HCT116 (cell line): ENCODE measurements at regions not wholly inside any gene's neighbourhood (a gene's known extent, or its start where the extent isn't known, plus 50 kb on each side); places are given as distances from the start of the nearest gene placed in this dataset.

Source experiments
- ATAC-seq: fragments of 200-7000 bp; cut with Tn5 transposase; 2 replicates; pipeline ENCODE4 v1.9.1; 2020; ENCODE audit warnings: mild to moderate bottlenecking, moderate library complexity
- BruUV-seq: library from RNA; stranded (reverse); fragments of 400-500 nt; replicated peaks from 2 replicates; lab custom pipeline; 2021; lab: Mats Ljungman, UMichigan
- CTCF ChIA-PET: fragments of 300-600 bp; sonication (Branson Sonifier 250); formaldehyde crosslinking; loops from one replicate; lab custom pipeline; 2021; ENCODE audit warnings: antibody characterized with exemption; lab: Charles Lee
- POLR2A ChIA-PET: fragments of 300-600, 350-600 bp; sonication (Branson Sonifier 250); formaldehyde crosslinking; loops from one replicate; lab custom pipeline; 2021; ENCODE audit warnings: antibody characterized with exemption; lab: Charles Lee
- RAD21 ChIA-PET, 2 experiments: fragments of 300-600 bp; sonication (Branson Sonifier 250); formaldehyde crosslinking; loops; one replicate each; lab custom pipeline; 2023; ENCODE audit warnings: low total read pairs in 2 of 2; ENCODE audit not compliant: uncharacterized antibody in 2 of 2, unreplicated experiment in 2 of 2, low non-redundant PET in 1 of 2; lab: Charles Lee
- DNase-seq: peaks from one replicate; pipeline ENCODE4 v3.0.0-alpha.2; 2010; ENCODE audit warnings: low read depth, low spot score
- H2AFZ ChIP-seq: fragments of 200-600 bp; shearing (Covaris generic), sonication (generic); 2 replicates; pipeline ENCODE4 v1.6.1; 2017; ENCODE audit warnings: low read depth, mixed run types, mixed read lengths, antibody characterized with exemption, low read length; ENCODE audit not compliant: poor library complexity, severe bottlenecking
- H3K27ac ChIP-seq: 2 replicates; pipeline ENCODE4 v1.5.1; 2012; ENCODE audit warnings: low read depth, low read length
- H3K27me3 ChIP-seq: fragments of 200-600 bp; sonication (generic); 2 replicates; pipeline ENCODE4 v1.6.1; 2016; ENCODE audit warnings: mixed run types, low read length, mixed read lengths; ENCODE audit not compliant: insufficient read depth
- H3K36me3 ChIP-seq, 2 experiments: fragments of 200-500 bp in 1 of 2; fragments of 200-600 bp in 1 of 2; sonication (Bioruptor generic) in 1 of 2; sonication (generic) in 1 of 2; 2 replicates each; pipeline versions ENCODE4 v1.5.1 to v1.6.1; 2014 to 2016; ENCODE audit warnings: low read length in 2 of 2, inconsistent platforms in 1 of 2, mixed read lengths in 1 of 2, mixed run types in 1 of 2; ENCODE audit not compliant: insufficient read depth in 2 of 2, control insufficient read depth in 1 of 2
- H3K4me1 ChIP-seq, 2 experiments: fragments of 200-600 bp in 1 of 2; sonication (generic) in 1 of 2; 2 replicates each; pipeline versions ENCODE4 v1.5.1 to v1.6.1; 2012 to 2017; ENCODE audit warnings: low read length in 2 of 2, inconsistent platforms in 1 of 2, mild to moderate bottlenecking in 1 of 2, mixed read lengths in 1 of 2, mixed run types in 1 of 2, moderate library complexity in 1 of 2; ENCODE audit not compliant: insufficient read depth in 2 of 2, control insufficient read depth in 1 of 2
- H3K4me2 ChIP-seq: fragments of 200-600 bp; sonication (generic); 2 replicates; pipeline ENCODE4 v1.6.1; 2017; ENCODE audit warnings: mixed run types, low read length, mixed read lengths
- H3K4me3 ChIP-seq, 2 experiments: fragments of 200-600 bp in 1 of 2; sonication (generic) in 1 of 2; replicated peaks in 1 of 2; 2 replicates each; pipeline ENCODE4 v1.5.1; 2011 to 2016; ENCODE audit warnings: low read length in 2 of 2, control low read depth in 1 of 2, low read depth in 1 of 2, mild to moderate bottlenecking in 1 of 2, mixed read lengths in 1 of 2, mixed run types in 1 of 2
- H3K79me2 ChIP-seq: fragments of 200-600 bp; sonication (generic); 2 replicates; pipeline ENCODE4 v1.6.1; 2017; ENCODE audit warnings: mild to moderate bottlenecking, mixed run types, low read length, moderate library complexity, mixed read lengths; ENCODE audit not compliant: insufficient read depth
- H3K9ac ChIP-seq: fragments of 200-600 bp; sonication (generic); 2 replicates; pipeline ENCODE4 v1.6.1; 2016; ENCODE audit warnings: low read length, mixed read lengths
- H3K9me2 ChIP-seq: fragments of 200-600 bp; sonication (generic), shearing (Covaris generic); 2 replicates; pipeline ENCODE4 v1.6.1; 2017; ENCODE audit warnings: mixed run types, mild to moderate bottlenecking, moderate library complexity; ENCODE audit not compliant: insufficient read depth
- H3K9me3 ChIP-seq, 2 experiments: fragments of 200-500 bp in 1 of 2; fragments of 200-600 bp in 1 of 2; sonication (Bioruptor generic) in 1 of 2; sonication (generic) in 1 of 2; 2 replicates each; pipeline ENCODE4 v1.6.1; 2014 to 2017; ENCODE audit warnings: low read length in 2 of 2, mixed read lengths in 2 of 2, inconsistent platforms in 1 of 2, low read depth in 1 of 2, mild to moderate bottlenecking in 1 of 2, mixed run types in 1 of 2, moderate library complexity in 1 of 2; ENCODE audit not compliant: control insufficient read depth in 1 of 2, insufficient read depth in 1 of 2
- H4K20me1 ChIP-seq: fragments of 200-600 bp; sonication (generic), shearing (Covaris generic); 2 replicates; pipeline ENCODE4 v1.6.1; 2017; ENCODE audit warnings: mixed run types, mild to moderate bottlenecking, moderate library complexity; ENCODE audit not compliant: insufficient read depth
- CBX3 ChIP-seq: IDR thresholded peaks from 2 replicates; pipeline ENCODE4 v1.6.1; 2012; ENCODE audit warnings: low read depth
- CEBPB ChIP-seq: IDR thresholded peaks from 2 replicates; pipeline ENCODE4 v1.6.1; 2012; ENCODE audit warnings: low read depth
- FOSL1 ChIP-seq: IDR thresholded peaks from 2 replicates; pipeline ENCODE4 v1.6.1; 2012; ENCODE audit warnings: low read depth
- JUND ChIP-seq: IDR thresholded peaks from 2 replicates; pipeline ENCODE4 v1.6.1; 2012
- POLR2A ChIP-seq: IDR thresholded peaks from 2 replicates; pipeline ENCODE4 v1.7.0; 2011; ENCODE audit warnings: borderline replicate concordance; ENCODE audit not compliant: insufficient read depth, insufficient read length; ENCODE audit errors: extremely low read depth
- POLR2AphosphoS5 ChIP-seq: IDR thresholded peaks from 2 replicates; pipeline ENCODE4 v1.6.1; 2011; ENCODE audit warnings: mild to moderate bottlenecking, low read depth, low read length, moderate library complexity
- RAD21 ChIP-seq: IDR thresholded peaks from 2 replicates; pipeline ENCODE4 v1.6.1; 2012; ENCODE audit warnings: low read depth, mild to moderate bottlenecking
- SIN3A ChIP-seq: IDR thresholded peaks from 2 replicates; pipeline ENCODE4 v1.6.1; 2012; ENCODE audit warnings: low read depth
- TCF7L2 ChIP-seq: IDR thresholded peaks from 2 replicates; pipeline ENCODE4 v1.7.0; 2011; ENCODE audit warnings: borderline replicate concordance, inconsistent platforms; ENCODE audit not compliant: insufficient read depth, insufficient read length; ENCODE audit errors: extremely low read depth
- YY1 ChIP-seq: IDR thresholded peaks from 2 replicates; pipeline ENCODE4 v1.6.1; 2011; ENCODE audit warnings: low read length, low read depth, moderate library complexity, mild to moderate bottlenecking; ENCODE audit not compliant: insufficient replicate concordance; ENCODE audit errors: extremely low read depth
- ZFX ChIP-seq: fragments of 450-650 bp; IDR thresholded peaks from 2 replicates; pipeline ENCODE4 v1.6.1; 2017
- intact Hi-C: fragments of 100-400 bp; cut with micrococcal nuclease; formaldehyde crosslinking; loops from 2 replicates; pipeline ENCODE4 v1.10.0; 2022
- TF ChIP-seq, protein P1 (sequence below), 3 experiments: fragments of 200-600 bp in 1 of 3; sonication (generic) in 1 of 3; IDR thresholded peaks in 2 of 3; conservative IDR thresholded peaks in 1 of 3; 2 replicates each; pipeline ENCODE4 v1.5.1; 2012 to 2017; ENCODE audit warnings: low read depth in 2 of 3, low read length in 2 of 3, antibody characterized with exemption in 1 of 3, borderline replicate concordance in 1 of 3, control low read depth in 1 of 3, mild to moderate bottlenecking in 1 of 3, mixed read lengths in 1 of 3, mixed run types in 1 of 3, moderate library complexity in 1 of 3; ENCODE audit not compliant: insufficient read depth in 1 of 3
- TF ChIP-seq, protein P2 (sequence below): IDR thresholded peaks from 2 replicates; pipeline ENCODE4 v1.6.1; 2012; ENCODE audit warnings: low read depth
- TF ChIP-seq, protein P3 (sequence below): IDR thresholded peaks from 2 replicates; pipeline ENCODE4 v1.6.1; 2011; ENCODE audit warnings: mild to moderate bottlenecking, low read length, moderate library complexity; ENCODE audit not compliant: insufficient replicate concordance; ENCODE audit errors: extremely low read depth
- TF ChIP-seq, protein P4 (sequence below): IDR thresholded peaks from 2 replicates; pipeline ENCODE4 v1.6.1; 2012
- TF ChIP-seq, protein P5 (sequence below): IDR thresholded peaks from 2 replicates; pipeline ENCODE4 v1.6.1; 2012

DNA sequence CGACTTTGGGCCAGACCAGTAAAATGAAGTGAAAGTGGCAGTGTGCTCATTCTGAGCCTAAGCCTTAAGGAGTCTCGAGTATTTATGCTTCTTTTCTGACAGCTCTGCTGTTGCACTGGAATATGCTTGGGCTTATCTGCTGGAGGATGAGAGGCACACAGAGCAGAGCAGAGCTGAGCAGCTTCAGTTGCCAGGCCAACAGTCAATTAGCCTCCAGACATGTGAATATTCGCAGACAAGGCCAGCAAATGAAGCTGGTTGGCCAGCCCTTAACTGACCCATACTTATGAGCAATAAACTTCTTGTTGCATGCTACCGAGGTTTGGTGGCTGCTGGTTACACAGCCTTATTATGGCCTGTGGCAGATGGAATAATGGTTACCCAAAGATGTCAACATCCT, 203.0 kb upstream of the GEMIN8 start:
- Histone ChIP-seq H4K20me1 (no peaks in the 10 kb centered on the region), H3K4me2 (no peak overlapping the region), H3K36me3 (no peaks in the 10 kb centered on the region), H3K4me3 (no peak overlapping the region), H3K9me2 (no peaks in the 10 kb centered on the region), H3K9ac (no peak overlapping the region), H3K9me3 (no peaks in the 10 kb centered on the region), H3K27me3 (no peaks in the 10 kb centered on the region), H2AFZ (no peak overlapping the region), H3K79me2 (no peaks in the 10 kb centered on the region), H3K27ac (no peak overlapping the region), H3K4me1 (no peaks in the 10 kb centered on the region)
- ChIA-PET RAD21 (no interaction called here), CTCF (no interaction called here), POLR2A (no interaction called here)
- intact Hi-C loops, result no loop called here
- DNase-seq (no peak), ATAC-seq (no peak)
- no TSS peak for BruUV-seq
- TF ChIP-seq CBX3 (no peak), POLR2A (no peak), YY1 (no peak), FOSL1 (no peak), CEBPB (no peak), POLR2AphosphoS5 (no peak), TCF7L2 (no peak), ZFX (no peak), SIN3A (no peak), JUND (no peak), RAD21 (no peak)
- TF ChIP-seq, protein P1, sequence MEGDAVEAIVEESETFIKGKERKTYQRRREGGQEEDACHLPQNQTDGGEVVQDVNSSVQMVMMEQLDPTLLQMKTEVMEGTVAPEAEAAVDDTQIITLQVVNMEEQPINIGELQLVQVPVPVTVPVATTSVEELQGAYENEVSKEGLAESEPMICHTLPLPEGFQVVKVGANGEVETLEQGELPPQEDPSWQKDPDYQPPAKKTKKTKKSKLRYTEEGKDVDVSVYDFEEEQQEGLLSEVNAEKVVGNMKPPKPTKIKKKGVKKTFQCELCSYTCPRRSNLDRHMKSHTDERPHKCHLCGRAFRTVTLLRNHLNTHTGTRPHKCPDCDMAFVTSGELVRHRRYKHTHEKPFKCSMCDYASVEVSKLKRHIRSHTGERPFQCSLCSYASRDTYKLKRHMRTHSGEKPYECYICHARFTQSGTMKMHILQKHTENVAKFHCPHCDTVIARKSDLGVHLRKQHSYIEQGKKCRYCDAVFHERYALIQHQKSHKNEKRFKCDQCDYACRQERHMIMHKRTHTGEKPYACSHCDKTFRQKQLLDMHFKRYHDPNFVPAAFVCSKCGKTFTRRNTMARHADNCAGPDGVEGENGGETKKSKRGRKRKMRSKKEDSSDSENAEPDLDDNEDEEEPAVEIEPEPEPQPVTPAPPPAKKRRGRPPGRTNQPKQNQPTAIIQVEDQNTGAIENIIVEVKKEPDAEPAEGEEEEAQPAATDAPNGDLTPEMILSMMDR (IDR thresholded peaks at IDR 0.05 in 2 of 3, conservative IDR thresholded peaks at IDR 0.05 in 1 of 3; ENCODE audit: borderline replicate concordance in 1 of 3, insufficient read depth in 1 of 3, low read depth in 2 of 3, low read length in 2 of 3), result no peak
- TF ChIP-seq, protein P2, sequence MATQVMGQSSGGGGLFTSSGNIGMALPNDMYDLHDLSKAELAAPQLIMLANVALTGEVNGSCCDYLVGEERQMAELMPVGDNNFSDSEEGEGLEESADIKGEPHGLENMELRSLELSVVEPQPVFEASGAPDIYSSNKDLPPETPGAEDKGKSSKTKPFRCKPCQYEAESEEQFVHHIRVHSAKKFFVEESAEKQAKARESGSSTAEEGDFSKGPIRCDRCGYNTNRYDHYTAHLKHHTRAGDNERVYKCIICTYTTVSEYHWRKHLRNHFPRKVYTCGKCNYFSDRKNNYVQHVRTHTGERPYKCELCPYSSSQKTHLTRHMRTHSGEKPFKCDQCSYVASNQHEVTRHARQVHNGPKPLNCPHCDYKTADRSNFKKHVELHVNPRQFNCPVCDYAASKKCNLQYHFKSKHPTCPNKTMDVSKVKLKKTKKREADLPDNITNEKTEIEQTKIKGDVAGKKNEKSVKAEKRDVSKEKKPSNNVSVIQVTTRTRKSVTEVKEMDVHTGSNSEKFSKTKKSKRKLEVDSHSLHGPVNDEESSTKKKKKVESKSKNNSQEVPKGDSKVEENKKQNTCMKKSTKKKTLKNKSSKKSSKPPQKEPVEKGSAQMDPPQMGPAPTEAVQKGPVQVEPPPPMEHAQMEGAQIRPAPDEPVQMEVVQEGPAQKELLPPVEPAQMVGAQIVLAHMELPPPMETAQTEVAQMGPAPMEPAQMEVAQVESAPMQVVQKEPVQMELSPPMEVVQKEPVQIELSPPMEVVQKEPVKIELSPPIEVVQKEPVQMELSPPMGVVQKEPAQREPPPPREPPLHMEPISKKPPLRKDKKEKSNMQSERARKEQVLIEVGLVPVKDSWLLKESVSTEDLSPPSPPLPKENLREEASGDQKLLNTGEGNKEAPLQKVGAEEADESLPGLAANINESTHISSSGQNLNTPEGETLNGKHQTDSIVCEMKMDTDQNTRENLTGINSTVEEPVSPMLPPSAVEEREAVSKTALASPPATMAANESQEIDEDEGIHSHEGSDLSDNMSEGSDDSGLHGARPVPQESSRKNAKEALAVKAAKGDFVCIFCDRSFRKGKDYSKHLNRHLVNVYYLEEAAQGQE, result no peak
- TF ChIP-seq, protein P3, sequence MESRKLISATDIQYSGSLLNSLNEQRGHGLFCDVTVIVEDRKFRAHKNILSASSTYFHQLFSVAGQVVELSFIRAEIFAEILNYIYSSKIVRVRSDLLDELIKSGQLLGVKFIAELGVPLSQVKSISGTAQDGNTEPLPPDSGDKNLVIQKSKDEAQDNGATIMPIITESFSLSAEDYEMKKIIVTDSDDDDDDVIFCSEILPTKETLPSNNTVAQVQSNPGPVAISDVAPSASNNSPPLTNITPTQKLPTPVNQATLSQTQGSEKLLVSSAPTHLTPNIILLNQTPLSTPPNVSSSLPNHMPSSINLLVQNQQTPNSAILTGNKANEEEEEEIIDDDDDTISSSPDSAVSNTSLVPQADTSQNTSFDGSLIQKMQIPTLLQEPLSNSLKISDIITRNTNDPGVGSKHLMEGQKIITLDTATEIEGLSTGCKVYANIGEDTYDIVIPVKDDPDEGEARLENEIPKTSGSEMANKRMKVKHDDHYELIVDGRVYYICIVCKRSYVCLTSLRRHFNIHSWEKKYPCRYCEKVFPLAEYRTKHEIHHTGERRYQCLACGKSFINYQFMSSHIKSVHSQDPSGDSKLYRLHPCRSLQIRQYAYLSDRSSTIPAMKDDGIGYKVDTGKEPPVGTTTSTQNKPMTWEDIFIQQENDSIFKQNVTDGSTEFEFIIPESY, result no peak
- TF ChIP-seq, protein P4, sequence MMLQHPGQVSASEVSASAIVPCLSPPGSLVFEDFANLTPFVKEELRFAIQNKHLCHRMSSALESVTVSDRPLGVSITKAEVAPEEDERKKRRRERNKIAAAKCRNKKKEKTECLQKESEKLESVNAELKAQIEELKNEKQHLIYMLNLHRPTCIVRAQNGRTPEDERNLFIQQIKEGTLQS, result no peak
- TF ChIP-seq, protein P5, sequence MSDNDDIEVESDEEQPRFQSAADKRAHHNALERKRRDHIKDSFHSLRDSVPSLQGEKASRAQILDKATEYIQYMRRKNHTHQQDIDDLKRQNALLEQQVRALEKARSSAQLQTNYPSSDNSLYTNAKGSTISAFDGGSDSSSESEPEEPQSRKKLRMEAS, result no peak
